Nephron progenitor cell (in vitro differentiated cells): ENCODE measurements at regions not wholly inside any gene's neighbourhood (a gene's known extent, or its start where the extent isn't known, plus 50 kb on each side); places are given as distances from the start of the nearest gene placed in this dataset.

ENCODE experiments used
- DNase-seq: peaks from one replicate; pipeline ENCODE4 v3.0.0; 2021
- H3K27ac Mint-ChIP-seq: 2 replicates; pipeline ENCODE4 v1.8.0; 2021; ENCODE audit warnings: mild to moderate bottlenecking, moderate library complexity, mixed read lengths
- H3K27me3 Mint-ChIP-seq: 2 replicates; pipeline ENCODE4 v1.8.0; 2021; ENCODE audit warnings: mild to moderate bottlenecking, low read depth, mixed read lengths; ENCODE audit not compliant: poor library complexity
- H3K36me3 Mint-ChIP-seq: 2 replicates; pipeline ENCODE4 v1.8.0; 2021; ENCODE audit warnings: low read depth, mixed read lengths
- H3K4me1 Mint-ChIP-seq: 2 replicates; pipeline ENCODE4 v1.8.0; 2021; ENCODE audit warnings: mixed read lengths
- H3K4me3 Mint-ChIP-seq: 2 replicates; pipeline ENCODE4 v1.8.0; 2021; ENCODE audit warnings: mild to moderate bottlenecking, moderate library complexity, mixed read lengths
- H3K9me3 Mint-ChIP-seq: 2 replicates; pipeline ENCODE4 v1.8.0; 2021; ENCODE audit warnings: mild to moderate bottlenecking, moderate library complexity, mixed read lengths
- CTCF ChIP-seq: fragments of 200-600 bp; sonication (generic); IDR thresholded peaks from 2 replicates; pipeline ENCODE4 v1.5.0; 2021; ENCODE audit warnings: antibody characterized with exemption

GRCh38 chr2:56615760-56616159, 432.0 kb downstream of the CCDC85A start:
- H3K36me3 Mint-ChIP-seq: no peaks in the 10 kb centered on the region
- H3K4me1 Mint-ChIP-seq: no peaks in the 10 kb centered on the region
- no peak overlapping the region for H3K27ac Mint-ChIP-seq
- no peak overlapping the region for H3K4me3 Mint-ChIP-seq
- peaks cover 13% of the 10 kb centered on the region for H3K9me3 Mint-ChIP-seq
- no peak for TF ChIP-seq CTCF
- H3K27me3 Mint-ChIP-seq: peaks cover under 1% of the 10 kb centered on the region
- no peak for DNase-seq

GRCh38 chr2:56624181-56624580, 440.4 kb downstream of the CCDC85A start:
- Mint-ChIP-seq H3K36me3 (no peaks in the 10 kb centered on the region), H3K4me1 (no peaks in the 10 kb centered on the region), H3K27ac (no peak overlapping the region), H3K9me3 (peaks cover 7% of the 10 kb centered on the region), H3K4me3 (no peak overlapping the region), H3K27me3 (peaks cover 2% of the 10 kb centered on the region)
- no peak for TF ChIP-seq CTCF
- no peak for DNase-seq

GRCh38 chr2:56626927-56627326, 443.1 kb downstream of the CCDC85A start:
- TF ChIP-seq CTCF: no peak
- DNase-seq: no peak
- H3K4me3 Mint-ChIP-seq: no peak overlapping the region
- H3K27me3 Mint-ChIP-seq: peaks cover 2% of the 10 kb centered on the region
- H3K4me1 Mint-ChIP-seq: no peaks in the 10 kb centered on the region
- H3K27ac Mint-ChIP-seq: no peak overlapping the region
- H3K36me3 Mint-ChIP-seq: no peaks in the 10 kb centered on the region
- H3K9me3 Mint-ChIP-seq: peaks cover 3% of the 10 kb centered on the region

GRCh38 chr2:56630286-56630685, 446.5 kb downstream of the CCDC85A start:
- no peak overlapping the region for H3K27ac Mint-ChIP-seq
- no peak for DNase-seq

GRCh38 chr2:56647997-56648396, 464.2 kb downstream of the CCDC85A start:
- Mint-ChIP-seq H3K27ac (no peak overlapping the region), H3K9me3 (no peaks in the 10 kb centered on the region), H3K4me3 (no peak overlapping the region), H3K4me1 (no peaks in the 10 kb centered on the region), H3K36me3 (no peaks in the 10 kb centered on the region), H3K27me3 (peaks cover 8% of the 10 kb centered on the region)
- DNase-seq: no peak
- TF ChIP-seq CTCF: no peak

More at GRCh38 chr2:56630286-56630685, 446.5 kb downstream of the CCDC85A start:
- Mint-ChIP-seq H3K9me3 (peaks cover 19% of the 10 kb centered on the region), H3K4me1 (no peaks in the 10 kb centered on the region), H3K4me3 (no peak overlapping the region), H3K36me3 (no peaks in the 10 kb centered on the region), H3K27me3 (no peaks in the 10 kb centered on the region)
- no peak for TF ChIP-seq CTCF

GRCh38 chr2:56648802-56649201, 465.0 kb downstream of the CCDC85A start:
- Mint-ChIP-seq H3K4me3 (no peak overlapping the region), H3K27ac (no peak overlapping the region), H3K4me1 (no peaks in the 10 kb centered on the region), H3K9me3 (no peaks in the 10 kb centered on the region), H3K36me3 (no peaks in the 10 kb centered on the region), H3K27me3 (peaks cover 8% of the 10 kb centered on the region)
- no peak for TF ChIP-seq CTCF
- DNase-seq: no peak
